Right kidney (tissue), 1 donor: ENCODE measurements at regions not wholly inside any gene's neighbourhood (a gene's known extent, or its start where the extent isn't known, plus 50 kb on each side); places are given as distances from the start of the nearest gene placed in this dataset.

Experiments used
- DNase-seq: peaks from one replicate; pipeline ENCODE4 v3.0.0-alpha.2; 2016

GRCh38 chr5:173782671-173783101 lies 105.5 kb upstream of the CPEB4 start:
- DNase-seq: no peak

GRCh38 chr5:173783371-173783770 lies 104.8 kb upstream of the CPEB4 start:
- no peak for DNase-seq

- DNase-seq: no peak
Observed at GRCh38 chr5:173785400-173785799, 102.7 kb upstream of the CPEB4 start.

GRCh38 chr5:173785866-173786265 lies 102.3 kb upstream of the CPEB4 start:
- DNase-seq: no peak

GRCh38 chr5:173786286-173787187 lies 101.6 kb upstream of the CPEB4 start:
- no peak for DNase-seq

GRCh38 chr5:173789031-173789920 lies 98.9 kb upstream of the CPEB4 start:
- DNase-seq: no peak

GRCh38 chr5:173790177-173790719 lies 97.9 kb upstream of the CPEB4 start:
- DNase-seq: no peak

GRCh38 chr5:173790836-173791546 lies 97.2 kb upstream of the CPEB4 start:
- DNase-seq: no peak

- DNase-seq: no peak
Observed at GRCh38 chr5:173791878-173792277, 96.3 kb upstream of the CPEB4 start.

GRCh38 chr5:173792781-173793547 lies 95.2 kb upstream of the CPEB4 start:
- DNase-seq: no peak

- no peak for DNase-seq
Observed at GRCh38 chr5:173793648-173794548, 94.3 kb upstream of the CPEB4 start.

GRCh38 chr5:173794901-173795416 lies 93.2 kb upstream of the CPEB4 start:
- no peak for DNase-seq

GRCh38 chr5:173795601-173796000 lies 92.5 kb upstream of the CPEB4 start:
- DNase-seq: no peak

GRCh38 chr5:173796721-173797495 lies 91.2 kb upstream of the CPEB4 start:
- no peak for DNase-seq

- no peak for DNase-seq
Observed at GRCh38 chr5:173798127-173798810, 89.9 kb upstream of the CPEB4 start.

- DNase-seq: no peak
Observed at GRCh38 chr5:173800340-173800739, 87.8 kb upstream of the CPEB4 start.

GRCh38 chr5:173801006-173801405 lies 87.1 kb upstream of the CPEB4 start:
- DNase-seq: no peak

GRCh38 chr5:173802670-173803165 lies 85.4 kb upstream of the CPEB4 start:
- no peak for DNase-seq
